ENCODE measurements at regions not wholly inside any gene's neighbourhood (a gene's known extent, or its start where the extent isn't known, plus 50 kb on each side); places are given as distances from the start of the nearest gene placed in this dataset.

- CTCF ChIA-PET, result interaction anchor here (1.0 kb wide), 1 partner anchor 34 kb away, joined by 3 read pairs; no protein-coding TSS in a partner anchor
- no peaks in the 10 kb centered on the region for H3K9me3 ChIP-seq (ENCODE audit: control insufficient read depth, insufficient read depth, low read length)
- POLR2A ChIA-PET, result no interaction called here
Measured at GRCh38 chr14:53601409-53601808, 355.2 kb downstream of the BMP4 start.

GRCh38 chr14:53599221-53599945 is 357.2 kb downstream of the BMP4 start:
- TF ChIP-seq, protein P1, sequence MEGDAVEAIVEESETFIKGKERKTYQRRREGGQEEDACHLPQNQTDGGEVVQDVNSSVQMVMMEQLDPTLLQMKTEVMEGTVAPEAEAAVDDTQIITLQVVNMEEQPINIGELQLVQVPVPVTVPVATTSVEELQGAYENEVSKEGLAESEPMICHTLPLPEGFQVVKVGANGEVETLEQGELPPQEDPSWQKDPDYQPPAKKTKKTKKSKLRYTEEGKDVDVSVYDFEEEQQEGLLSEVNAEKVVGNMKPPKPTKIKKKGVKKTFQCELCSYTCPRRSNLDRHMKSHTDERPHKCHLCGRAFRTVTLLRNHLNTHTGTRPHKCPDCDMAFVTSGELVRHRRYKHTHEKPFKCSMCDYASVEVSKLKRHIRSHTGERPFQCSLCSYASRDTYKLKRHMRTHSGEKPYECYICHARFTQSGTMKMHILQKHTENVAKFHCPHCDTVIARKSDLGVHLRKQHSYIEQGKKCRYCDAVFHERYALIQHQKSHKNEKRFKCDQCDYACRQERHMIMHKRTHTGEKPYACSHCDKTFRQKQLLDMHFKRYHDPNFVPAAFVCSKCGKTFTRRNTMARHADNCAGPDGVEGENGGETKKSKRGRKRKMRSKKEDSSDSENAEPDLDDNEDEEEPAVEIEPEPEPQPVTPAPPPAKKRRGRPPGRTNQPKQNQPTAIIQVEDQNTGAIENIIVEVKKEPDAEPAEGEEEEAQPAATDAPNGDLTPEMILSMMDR (IDR thresholded peaks at IDR 0.05; ENCODE audit: low read depth, low read length), result no peak
- DNase-seq (ENCODE audit: low read depth, low spot score), result no peak
- ChIA-PET POLR2A (no interaction called here), CTCF (no interaction called here)
- H3K9me3 ChIP-seq (ENCODE audit: control insufficient read depth, insufficient read depth, low read length), result no peaks in the 10 kb centered on the region
- peaks cover 2% of the 10 kb centered on the region for H3K27me3 ChIP-seq (ENCODE audit: control insufficient read depth, insufficient read depth, low read length)
- H3K27ac ChIP-seq (ENCODE audit: low read depth, low read length), result no peak overlapping the region
- no peak overlapping the region for H3K4me3 ChIP-seq (ENCODE audit: low read depth, low read length)

More at GRCh38 chr14:53601409-53601808, 355.2 kb downstream of the BMP4 start:
- TF ChIP-seq, protein P1 (IDR thresholded peaks at IDR 0.05; ENCODE audit: low read depth, low read length), result no peak
- Histone ChIP-seq H3K27me3 (ENCODE audit: control insufficient read depth, insufficient read depth, low read length) (peaks cover 2% of the 10 kb centered on the region), H3K4me3 (ENCODE audit: low read depth, low read length) (no peak overlapping the region), H3K27ac (ENCODE audit: low read depth, low read length) (no peak overlapping the region)
- DNase-seq (ENCODE audit: low read depth, low spot score), result no peak

GRCh38 chr14:53596853-53597525 is 359.6 kb downstream of the BMP4 start:
- Histone ChIP-seq H3K27ac (ENCODE audit: low read depth, low read length) (no peak overlapping the region), H3K9me3 (ENCODE audit: control insufficient read depth, insufficient read depth, low read length) (no peaks in the 10 kb centered on the region), H3K27me3 (ENCODE audit: control insufficient read depth, insufficient read depth, low read length) (no peaks in the 10 kb centered on the region), H3K4me3 (ENCODE audit: low read depth, low read length) (no peak overlapping the region)
- CTCF ChIA-PET, result interaction anchor here (1.2 kb wide), 1 partner anchor 14 kb away, joined by 3 read pairs; no protein-coding TSS in a partner anchor
- TF ChIP-seq, protein P1 (IDR thresholded peaks at IDR 0.05; ENCODE audit: low read depth, low read length), result no peak
- POLR2A ChIA-PET, result no interaction called here
- DNase-seq (ENCODE audit: low read depth, low spot score), result no peak

GRCh38 chr14:53591816-53592215 is 364.8 kb downstream of the BMP4 start:
- ChIA-PET CTCF (no interaction called here), POLR2A (no interaction called here)
- no peak for DNase-seq (ENCODE audit: low read depth, low spot score)
- TF ChIP-seq, protein P1 (IDR thresholded peaks at IDR 0.05; ENCODE audit: low read depth, low read length), result no peak
- no peaks in the 10 kb centered on the region for H3K9me3 ChIP-seq (ENCODE audit: control insufficient read depth, insufficient read depth, low read length)
- H3K4me3 ChIP-seq (ENCODE audit: low read depth, low read length), result no peak overlapping the region
- H3K27me3 ChIP-seq (ENCODE audit: control insufficient read depth, insufficient read depth, low read length), result peaks cover 9% of the 10 kb centered on the region
- H3K27ac ChIP-seq (ENCODE audit: low read depth, low read length), result no peak overlapping the region

DNA sequence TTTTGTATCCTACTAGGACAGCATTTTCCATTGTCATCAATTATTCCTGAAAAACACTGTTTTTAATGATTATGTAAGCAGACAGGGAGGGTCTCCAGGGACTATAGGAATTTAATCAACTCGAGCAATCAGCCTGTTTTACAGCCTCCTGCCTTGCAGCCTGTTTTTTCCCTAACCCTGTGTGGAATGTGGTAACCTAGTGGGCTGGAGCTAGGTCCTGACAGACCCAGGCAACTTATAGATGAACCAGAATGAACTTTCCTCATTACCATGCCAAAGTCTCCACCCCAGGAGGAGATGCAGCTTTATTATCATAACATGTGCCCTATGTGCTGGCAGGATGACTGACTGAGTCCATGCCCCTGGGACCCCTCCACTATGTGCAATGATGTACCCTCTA is 375.1 kb downstream of the BMP4 start:
- no peak for DNase-seq (ENCODE audit: low read depth, low spot score)
- TF ChIP-seq, protein P1 (IDR thresholded peaks at IDR 0.05; ENCODE audit: low read depth, low read length), result no peak
- Histone ChIP-seq H3K4me3 (ENCODE audit: low read depth, low read length) (no peak overlapping the region), H3K27ac (ENCODE audit: low read depth, low read length) (no peak overlapping the region), H3K27me3 (ENCODE audit: control insufficient read depth, insufficient read depth, low read length) (peaks cover 2% of the 10 kb centered on the region), H3K9me3 (ENCODE audit: control insufficient read depth, insufficient read depth, low read length) (no peaks in the 10 kb centered on the region)
- ChIA-PET POLR2A (no interaction called here), CTCF (no interaction called here)
